K562 (cell line): ENCODE measurements at regions not wholly inside any gene's neighbourhood (a gene's known extent, or its start where the extent isn't known, plus 50 kb on each side); places are given as distances from the start of the nearest gene placed in this dataset.

Experiments
- CEBPZ ChIP-seq: fragments of 150-350 bp; IDR thresholded peaks from 2 replicates; pipeline ENCODE4 v1.6.1; 2014; ENCODE audit warnings: low read depth, mild to moderate bottlenecking, low read length, borderline replicate concordance
- CTCF ChIP-seq, 3 experiments: IDR thresholded peaks in 2 of 3; conservative IDR thresholded peaks in 1 of 3; 2 replicates each; pipeline ENCODE4 v1.5.1; 2011 to 2012; ENCODE audit warnings: low read length in 3 of 3, mild to moderate bottlenecking in 3 of 3, control low read depth in 2 of 3, improper control_type of control experiment in 1 of 3, inconsistent platforms in 1 of 3, low read depth in 1 of 3, mixed read lengths in 1 of 3, moderate library complexity in 1 of 3; ENCODE audit not compliant: insufficient read depth in 2 of 3
- POLR2A ChIP-seq: fragments of 450-650 bp; conservative IDR thresholded peaks from 2 replicates; pipeline ENCODE4 v1.6.1; 2016
- SMARCA4 ChIP-seq: fragments of 450-650 bp; IDR thresholded peaks from 2 replicates; pipeline ENCODE4 v1.6.1; 2016
- TCF7 ChIP-seq: sonication (generic); IDR thresholded peaks from 2 replicates; pipeline ENCODE4 v1.6.1; 2016; ENCODE audit warnings: antibody characterized with exemption, borderline replicate concordance
- TFE3 ChIP-seq: fragments of 450-650 bp; formaldehyde crosslinking; IDR thresholded peaks from 2 replicates; pipeline ENCODE4 v1.4.0; 2020; ENCODE audit warnings: mild to moderate bottlenecking, mixed read lengths
- ZNF311 ChIP-seq: fragments of 250-450 bp; sonication (Bioruptor Pico); IDR thresholded peaks from 2 replicates; pipeline ENCODE4 v1.4.0; 2020; ENCODE audit warnings: mild to moderate bottlenecking, moderate library complexity
- ZNF584 ChIP-seq: fragments of 200-800 bp; sonication (Bioruptor generic); IDR thresholded peaks from 2 replicates; pipeline ENCODE4 v1.6.1; 2016; ENCODE audit warnings: low read depth, mild to moderate bottlenecking, missing genetic modification characterization, missing compliant biosample characterization
- ZNF589 ChIP-seq: fragments of 200-800 bp; sonication (Bioruptor generic); IDR thresholded peaks from 2 replicates; pipeline ENCODE4 v1.6.1; 2016; ENCODE audit warnings: low read depth, missing genetic modification characterization, missing compliant biosample characterization
- ZNF696 ChIP-seq: fragments of 250-450 bp; sonication (Bioruptor Pico); conservative IDR thresholded peaks from 2 replicates; pipeline ENCODE4 v1.4.0; 2020; ENCODE audit warnings: mild to moderate bottlenecking, moderate library complexity
- ZZZ3 ChIP-seq: fragments of 450-650 bp; IDR thresholded peaks from 2 replicates; pipeline ENCODE4 v1.6.1; 2016; ENCODE audit warnings: antibody characterized with exemption, mild to moderate bottlenecking, moderate library complexity

GRCh38 chr13:87426742-87427141 lies 244.4 kb upstream of the SLITRK5 start:
- TF ChIP-seq ZNF589 (CRISPR knock-in tag), result no peak
- TF ChIP-seq TCF7, result no peak
- no peak for TF ChIP-seq TFE3 (CRISPR knock-in tag)
- no peak for TF ChIP-seq ZZZ3
- no peak for TF ChIP-seq POLR2A
- TF ChIP-seq ZNF311 (CRISPR knock-in tag), result no peak
- no peak for TF ChIP-seq CEBPZ
- no peak for TF ChIP-seq ZNF696
- no peak for TF ChIP-seq ZNF584 (CRISPR knock-in tag)
- no peak for TF ChIP-seq CTCF (IDR thresholded peaks at IDR 0.05 in 2 of 3, conservative IDR thresholded peaks at IDR 0.05 in 1 of 3; ENCODE audit: insufficient read depth in 2 of 3, low read depth in 1 of 3, low read length in 3 of 3)
- TF ChIP-seq SMARCA4, result no peak
